ENCODE measurements at regions not wholly inside any gene's neighbourhood (a gene's known extent, or its start where the extent isn't known, plus 50 kb on each side); places are given as distances from the start of the nearest gene placed in this dataset.

DNA sequence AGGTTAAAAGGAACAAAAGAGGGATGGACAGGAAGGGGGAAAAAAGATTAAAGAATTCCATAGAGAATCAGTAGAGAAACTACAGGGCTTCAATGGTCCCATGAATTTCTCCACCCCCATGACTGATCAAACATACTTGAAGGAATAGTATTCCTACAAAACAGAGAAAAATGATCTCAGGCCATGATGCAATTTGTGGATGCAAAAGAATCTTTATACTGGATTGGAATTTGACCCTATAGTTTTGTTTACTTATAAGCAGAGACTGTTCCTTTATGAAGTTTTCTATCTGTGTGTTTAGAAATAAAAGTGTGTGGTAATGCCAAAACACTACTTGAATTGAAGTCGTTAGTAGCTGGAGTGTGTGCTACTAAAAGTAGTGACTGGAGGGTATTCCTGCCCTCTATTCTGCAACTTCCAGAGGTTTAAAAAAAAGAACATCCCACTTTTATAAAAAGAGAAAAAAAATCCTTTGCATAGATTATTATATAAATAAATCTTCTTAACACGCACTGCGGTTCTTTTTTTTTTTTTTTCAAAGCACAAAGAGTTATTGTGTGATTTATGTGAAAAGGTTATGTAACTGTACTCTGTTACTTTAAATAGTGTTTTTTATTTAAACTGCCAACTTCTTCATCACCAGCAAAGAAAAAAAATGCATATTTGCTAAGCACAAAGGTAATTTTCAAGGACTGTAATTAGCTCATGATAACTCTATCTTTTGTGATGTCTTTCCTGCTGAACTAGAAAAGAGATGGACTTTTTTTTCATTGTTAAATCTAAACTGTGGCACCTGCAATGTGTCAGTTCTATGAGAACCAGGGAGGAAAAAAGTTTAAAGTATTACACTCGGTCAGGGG, 214.5 kb upstream of the CITED2 start:
- no peak for DNase-seq

DNA sequence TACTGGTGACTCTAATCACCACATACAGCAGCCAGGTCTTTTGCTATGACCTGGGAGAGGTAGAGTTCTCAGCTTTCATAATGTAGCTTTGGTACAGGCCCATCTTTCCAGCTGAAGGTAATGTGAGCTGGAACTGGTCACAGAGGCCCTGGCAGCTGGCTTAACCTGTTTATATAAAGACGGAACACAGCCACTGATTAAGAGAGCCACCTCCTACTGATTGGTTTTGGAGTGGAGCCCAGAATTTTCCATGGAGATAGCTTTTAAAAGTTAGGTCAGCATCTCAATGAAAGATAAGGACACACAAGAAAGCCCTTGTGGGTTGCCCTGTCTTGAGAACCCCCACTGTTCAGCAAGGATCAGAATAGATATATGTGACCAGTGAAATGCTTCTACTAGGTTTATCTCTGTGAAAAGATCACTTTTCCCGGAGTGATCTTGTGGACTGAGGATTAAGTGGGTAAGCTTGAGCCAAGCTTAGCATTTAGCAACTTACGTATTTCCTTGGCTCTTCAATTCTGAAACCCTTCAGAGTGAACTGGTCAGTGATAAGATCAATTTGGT, 213.7 kb upstream of the CITED2 start:
- no peak for DNase-seq

DNA sequence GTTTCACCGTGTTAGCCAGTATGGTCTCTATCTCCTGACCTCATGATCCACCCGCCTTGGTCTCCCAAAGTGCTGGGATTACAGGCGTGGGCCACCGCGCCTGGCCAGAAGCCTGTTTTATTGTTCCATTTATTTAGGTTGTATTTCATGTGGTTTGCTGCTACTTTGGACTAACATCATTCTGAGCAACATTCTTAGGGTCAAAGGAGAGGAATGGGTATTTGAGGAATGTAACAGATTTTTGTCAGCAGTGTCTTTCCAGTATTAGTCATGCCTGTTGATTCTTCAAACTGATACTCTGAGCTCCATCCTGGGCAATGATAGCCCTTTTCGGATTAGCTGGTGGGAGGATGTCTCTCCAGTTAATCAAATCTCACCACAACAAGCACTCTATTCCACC, 213.0 kb upstream of the CITED2 start:
- no peak for DNase-seq

DNA sequence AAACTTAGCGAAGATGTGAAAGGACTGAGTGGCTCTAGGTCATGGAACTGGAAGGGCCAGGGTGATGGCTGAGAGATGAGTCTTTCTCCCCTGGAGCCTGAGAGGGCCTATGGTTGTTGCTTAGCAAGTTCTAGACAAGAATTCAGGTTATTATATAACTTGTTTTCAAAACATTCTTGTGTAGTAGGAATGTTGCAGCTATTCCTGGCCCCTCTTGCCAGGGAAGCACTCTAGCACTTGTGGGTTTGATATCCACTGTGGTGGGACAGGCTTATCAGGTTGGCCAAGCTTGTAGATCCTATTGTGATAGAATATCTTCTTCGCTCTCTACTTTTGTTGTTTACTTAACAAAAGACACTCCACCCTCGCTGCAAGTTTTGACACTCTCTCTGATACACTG, 211.8 kb upstream of the CITED2 start:
- no peak for DNase-seq

DNA sequence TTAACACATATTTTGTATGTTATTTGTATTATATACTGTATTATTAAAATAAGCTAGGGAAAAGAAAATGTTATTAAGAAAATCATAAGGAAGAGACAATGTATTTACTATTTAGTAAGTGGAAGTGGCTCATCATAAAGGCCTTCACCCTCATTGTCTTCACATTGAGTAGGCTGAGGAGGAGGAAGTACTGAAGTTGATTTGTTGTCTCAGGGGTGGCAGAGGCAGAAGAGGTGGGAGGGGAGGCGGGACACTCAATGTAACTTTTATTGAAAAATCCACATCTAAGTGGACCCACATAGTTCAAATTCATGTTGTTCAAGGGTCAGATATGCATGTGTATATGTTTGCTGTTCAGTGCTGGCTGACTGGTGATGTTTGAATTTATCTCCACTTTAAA, 210.2 kb upstream of the CITED2 start:
- DNase-seq: no peak

DNA sequence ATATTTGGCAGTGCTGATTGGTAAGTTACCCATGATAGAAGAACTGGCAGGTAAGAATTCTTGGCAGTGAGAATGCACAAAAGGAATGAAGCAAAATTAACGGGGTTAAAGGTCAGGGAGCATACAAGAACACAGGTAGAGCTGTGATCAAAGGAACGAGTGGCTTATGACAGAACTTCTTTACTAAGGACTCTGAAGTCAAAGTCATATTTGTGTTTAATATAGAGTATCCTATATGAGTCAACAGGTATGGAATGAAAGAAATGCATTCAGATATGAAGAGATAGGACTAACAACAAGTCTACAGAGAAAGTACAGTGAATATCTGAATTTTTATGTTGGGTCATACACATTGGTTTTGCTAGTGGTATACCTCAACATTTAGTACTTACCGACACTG, 209.0 kb upstream of the CITED2 start:
- no peak for DNase-seq

DNA sequence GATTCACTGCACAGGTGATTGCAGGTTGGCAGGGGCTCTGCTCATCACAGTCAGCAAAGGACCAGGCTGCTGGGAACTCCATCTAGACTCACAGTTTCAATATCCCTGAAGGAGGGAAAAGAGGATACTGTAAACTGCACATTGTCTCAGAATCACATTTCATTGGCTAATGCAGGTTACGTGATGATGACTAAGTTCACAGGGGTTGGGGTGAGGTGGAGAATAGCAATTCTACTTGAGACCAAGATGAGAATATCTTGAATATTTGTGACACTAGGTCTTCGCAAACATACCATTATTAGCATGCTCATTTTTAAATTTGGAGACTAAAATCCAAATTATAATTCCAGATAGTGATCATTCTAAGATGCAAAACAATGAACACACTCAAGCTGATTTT, 208.5 kb upstream of the CITED2 start:
- no peak for DNase-seq

DNA sequence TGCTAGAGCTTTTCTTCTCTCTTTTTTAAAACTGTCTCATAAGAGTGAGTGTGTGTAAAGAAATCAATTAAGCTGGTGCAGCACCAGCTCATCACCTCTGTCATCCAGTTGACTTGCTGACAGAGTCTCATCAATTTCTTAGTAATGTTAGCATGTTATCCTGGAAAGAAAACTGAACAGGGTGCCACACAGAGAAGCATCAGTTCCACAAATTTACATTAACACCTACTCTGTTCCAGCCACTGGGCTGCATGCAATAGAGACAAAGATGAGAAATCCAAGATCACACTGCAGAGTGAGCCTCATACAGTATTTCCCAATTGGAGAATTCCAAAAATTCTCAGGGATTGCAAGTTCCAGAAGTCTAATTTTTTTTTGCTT, 207.0 kb upstream of the CITED2 start:
- DNase-seq: no peak

DNA sequence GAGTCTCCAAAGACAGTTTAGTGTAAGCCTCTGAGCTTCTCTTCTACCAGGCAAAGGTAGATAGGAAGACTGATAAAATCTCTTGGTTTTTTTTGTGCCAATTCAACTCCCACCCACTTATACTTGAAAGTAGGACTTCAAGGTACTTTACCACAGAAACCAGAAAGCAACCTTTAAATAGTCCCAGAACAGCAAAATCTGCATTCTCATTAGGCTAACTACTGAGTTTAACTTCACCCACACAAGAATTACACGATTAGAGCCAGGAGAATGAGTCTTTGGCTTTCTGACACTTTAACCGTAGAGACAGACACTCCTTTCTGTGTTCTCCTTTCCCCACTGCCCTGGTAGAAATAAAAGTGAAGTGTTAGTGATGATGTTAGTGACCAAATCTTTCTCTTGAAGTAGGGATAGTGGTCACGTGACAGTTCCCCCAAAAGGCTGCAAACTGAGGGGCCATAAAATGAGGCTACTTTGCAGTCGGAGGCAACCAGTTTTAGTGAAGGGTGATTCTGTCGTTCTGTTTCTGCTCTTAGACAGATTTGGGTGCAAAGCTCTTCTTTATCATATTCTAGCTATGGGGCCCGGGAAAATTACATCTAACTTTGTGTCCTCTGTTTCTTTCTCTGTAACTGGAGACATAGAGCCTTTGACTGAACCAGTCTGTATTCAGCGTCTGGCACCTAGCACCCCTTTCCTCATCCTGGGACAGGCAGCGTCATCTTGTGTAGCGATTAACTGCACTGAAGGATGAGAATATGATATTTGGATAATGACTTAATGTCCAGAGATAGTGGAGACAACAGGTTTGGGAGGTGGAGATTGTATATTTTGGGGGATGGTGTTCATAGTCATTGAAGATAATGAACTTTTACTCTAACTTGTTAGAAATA, 206.4 kb upstream of the CITED2 start:
- no peak for DNase-seq

DNA sequence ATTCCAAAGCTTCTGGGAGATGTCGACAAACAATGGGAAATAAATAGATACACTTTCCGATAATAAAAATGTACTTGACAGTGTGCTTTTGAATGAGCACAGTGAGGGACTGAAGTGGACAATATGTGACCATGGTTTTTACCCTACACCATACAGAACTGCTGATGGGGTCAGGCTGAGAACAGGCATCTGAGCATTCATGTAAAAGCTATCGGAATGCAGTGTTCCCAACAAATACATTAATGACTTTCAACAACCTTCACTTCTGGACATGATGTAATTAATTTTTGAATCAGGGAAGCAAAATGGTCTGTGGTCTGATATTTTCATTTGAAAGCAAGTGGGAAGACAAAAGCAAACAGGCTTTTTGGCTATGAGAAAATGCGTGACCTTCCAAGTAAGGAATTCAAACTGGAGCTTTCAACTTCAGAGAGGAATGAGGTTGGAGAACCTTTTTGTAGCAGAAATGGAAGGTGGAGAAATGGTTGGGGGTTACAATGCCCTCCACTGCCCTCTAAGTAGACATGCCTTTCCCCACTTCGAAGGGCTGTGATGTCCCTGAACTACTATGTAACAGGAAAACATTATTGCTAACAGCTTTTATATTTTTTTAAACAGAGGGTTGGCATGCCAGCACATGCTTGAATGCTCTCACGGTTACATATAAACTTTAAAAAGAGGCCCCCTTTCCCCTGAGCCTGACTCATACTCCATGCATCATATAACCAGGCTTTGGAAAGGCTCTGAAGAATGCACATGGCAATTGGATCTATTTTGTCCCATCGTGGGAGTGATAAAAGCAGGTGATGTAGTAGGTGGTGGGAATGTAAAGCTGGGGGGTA, 203.5 kb upstream of the CITED2 start:
- DNase-seq: no peak

DNA sequence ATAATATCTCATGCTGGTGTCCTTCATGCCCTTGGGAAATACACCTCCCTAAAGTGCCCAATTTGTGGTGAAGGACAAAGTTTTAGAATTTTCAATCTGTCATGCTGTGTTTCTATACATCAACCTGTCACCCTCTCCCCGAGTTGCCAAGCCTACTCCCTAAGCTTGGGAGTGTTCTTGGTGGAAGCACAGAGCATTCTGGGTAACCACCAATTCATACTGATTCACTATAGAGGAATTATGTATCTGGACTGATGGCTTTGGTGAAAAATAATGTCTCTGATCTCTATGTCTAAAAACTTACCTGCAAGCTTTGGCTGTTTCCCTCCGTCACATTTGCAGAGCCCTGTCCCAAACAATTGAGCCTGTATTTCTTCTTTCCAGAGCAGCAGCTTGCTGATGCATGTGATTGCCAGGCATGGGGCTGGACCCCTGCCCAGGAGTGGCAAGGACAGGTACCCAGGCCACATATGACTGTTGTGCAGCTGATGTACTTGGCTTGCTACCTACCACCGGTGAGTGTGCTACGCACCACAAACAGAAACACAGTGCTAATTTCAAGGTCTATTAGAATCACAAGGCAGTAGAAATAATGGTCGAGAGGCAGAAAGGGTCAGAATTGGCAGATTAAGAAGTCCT, 202.8 kb upstream of the CITED2 start:
- no peak for DNase-seq

DNA sequence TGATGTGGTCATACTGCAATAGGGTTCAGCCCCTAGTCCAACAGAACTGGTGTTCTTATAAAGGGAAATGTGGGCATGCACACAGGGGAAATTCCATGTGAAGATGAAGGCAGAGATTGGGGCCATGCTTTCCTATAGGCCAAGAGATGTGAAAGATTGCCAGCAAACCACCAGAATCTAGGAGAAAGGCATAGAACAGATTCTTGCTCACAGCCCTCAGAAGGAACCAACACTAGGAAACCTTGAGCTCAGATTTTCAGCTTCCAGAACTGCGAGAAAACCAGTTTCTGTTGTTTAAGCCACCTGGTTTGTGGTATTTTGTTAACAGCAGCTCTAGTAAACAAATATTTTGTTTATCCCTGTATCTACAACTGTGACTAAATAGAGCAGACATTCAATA, 197.6 kb upstream of the CITED2 start:
- DNase-seq: no peak

DNA sequence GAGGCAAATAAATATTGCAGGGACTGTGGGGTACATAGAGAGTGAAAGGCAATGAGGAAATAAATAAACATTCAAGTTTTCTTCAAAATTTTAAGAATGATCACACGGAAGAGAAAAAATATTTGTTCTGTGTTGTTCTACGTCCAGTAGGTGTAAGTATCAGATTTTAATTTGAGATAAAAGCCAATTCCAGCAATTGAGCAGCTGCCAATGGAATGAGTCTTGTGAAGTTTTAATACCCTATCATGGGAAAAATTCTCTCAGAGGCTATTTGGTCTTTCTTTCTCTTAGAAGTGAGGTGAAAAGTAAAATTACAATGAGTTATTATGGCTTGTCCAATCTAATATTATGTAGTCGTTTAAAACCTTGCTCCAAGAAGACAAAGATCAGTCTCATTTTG, 195.7 kb upstream of the CITED2 start:
- no peak for DNase-seq

DNA sequence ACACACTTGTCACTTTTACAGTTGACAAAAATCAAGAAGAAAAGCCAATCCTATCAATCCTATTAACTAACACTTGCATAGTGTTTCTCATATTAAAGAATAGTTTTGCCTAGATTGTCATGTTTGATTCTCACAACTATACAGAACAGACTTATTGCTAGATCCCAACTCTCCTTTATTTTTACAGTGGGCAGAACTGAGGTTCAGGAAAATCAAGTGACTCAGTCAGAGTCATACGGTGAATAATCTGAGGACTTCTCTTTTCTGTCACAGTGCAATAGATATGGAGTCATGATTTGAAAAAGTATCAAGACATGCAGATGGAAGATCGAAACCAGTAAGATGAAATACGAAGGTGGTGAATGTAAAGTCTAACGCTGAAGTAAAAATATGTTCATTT, 195.1 kb upstream of the CITED2 start:
- DNase-seq: no peak

DNA sequence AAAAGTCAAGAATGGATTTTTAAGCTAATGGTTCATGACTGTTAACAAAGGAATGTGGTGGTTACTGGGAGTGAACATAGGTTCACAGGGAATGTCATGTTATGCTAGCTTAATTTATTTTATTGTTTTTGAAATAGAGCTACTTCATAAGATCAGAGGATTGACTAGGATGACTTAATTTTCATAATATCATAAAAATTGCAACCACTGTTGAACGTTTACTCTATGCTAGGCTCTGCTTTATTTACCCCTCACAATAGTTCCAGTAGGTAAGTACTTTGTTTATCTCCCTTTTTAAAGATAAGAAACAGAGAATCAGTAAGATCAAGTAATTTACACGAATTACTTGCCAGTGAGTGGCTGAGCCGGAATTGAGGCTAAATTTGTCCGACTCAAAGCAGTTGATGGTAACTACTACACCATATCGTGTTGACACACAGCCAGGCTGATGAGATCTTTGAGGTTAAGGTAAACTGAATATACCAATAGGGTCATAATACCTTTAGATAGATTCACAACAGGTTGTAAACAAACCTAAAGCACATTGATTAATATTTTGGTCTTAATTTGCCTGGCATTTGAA, 194.6 kb upstream of the CITED2 start:
- DNase-seq: no peak

DNA sequence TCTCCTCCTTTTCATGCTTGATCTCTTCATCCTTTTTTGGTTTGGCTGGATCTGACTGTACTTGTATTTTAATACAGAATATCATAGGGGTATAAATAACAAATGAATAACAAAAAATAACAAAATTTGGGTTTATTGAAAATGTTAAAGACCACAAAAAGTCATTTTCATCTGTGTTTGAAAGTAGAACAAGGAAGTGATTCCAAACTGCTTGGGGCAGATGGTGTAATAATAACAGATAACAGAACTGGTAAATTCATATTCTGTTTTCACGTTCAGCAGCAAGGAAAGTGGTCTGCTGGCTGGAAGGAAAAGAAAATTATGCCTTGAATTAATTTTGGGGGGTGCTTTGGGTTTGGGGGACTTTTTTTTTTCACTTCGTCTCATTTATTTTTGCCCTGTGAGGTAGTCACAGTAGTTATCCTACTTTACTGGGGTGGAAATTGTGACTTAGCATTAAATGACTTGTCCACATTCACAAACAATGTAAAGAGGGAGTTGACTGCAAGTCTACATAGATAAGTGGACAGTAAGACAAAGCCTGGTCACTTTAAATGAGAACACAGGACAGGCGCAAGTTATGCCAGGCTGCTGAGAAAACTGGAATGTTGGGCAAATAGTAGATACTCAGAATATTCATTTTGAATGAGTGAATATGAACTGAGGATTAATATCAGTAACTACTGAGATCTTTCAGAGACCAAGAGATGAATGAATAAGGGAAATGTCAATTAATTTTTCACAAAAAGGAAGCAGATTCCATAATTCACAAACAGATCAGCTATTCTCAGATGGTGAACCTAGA, 193.9 kb upstream of the CITED2 start:
- DNase-seq: no peak

DNA sequence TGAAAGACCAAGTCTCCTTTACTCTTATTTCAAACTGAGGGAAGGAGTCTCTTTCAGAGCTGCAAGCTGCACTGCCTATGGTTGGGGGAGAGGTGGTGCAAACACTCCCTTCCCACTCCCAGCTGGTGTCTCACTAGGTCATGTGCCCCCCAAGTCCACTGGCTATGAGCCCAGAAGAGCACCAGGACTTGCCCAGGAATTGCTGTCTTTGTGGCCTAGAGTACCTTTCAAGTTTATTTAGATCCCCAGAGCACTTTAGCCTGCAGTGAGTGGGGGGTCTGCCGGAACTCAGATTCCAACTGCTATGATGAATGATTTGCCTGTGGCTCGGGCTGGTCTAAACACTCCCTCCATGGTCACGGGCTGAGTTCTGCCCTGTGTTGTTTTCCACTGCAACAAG, 192.6 kb upstream of the CITED2 start:
- DNase-seq: no peak

DNA sequence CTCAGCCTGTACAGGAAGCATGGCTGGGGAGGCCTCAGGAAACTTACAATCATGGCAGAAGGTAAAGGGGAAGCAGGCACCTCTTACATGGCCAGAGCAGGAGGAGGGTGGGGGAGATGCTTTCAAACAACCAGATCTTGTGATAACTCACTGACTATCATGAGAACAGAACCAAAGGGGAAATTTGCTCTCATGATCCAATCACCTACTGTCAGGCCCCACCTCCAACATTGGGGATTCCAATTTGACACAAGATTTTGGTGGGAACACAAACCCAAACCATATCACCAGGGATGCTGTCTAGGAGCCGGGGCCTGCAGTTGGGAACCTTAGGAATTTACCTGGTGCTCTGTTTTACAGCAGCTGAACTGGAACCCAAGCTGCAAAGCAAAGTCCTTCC, 191.1 kb upstream of the CITED2 start:
- no peak for DNase-seq

DNA sequence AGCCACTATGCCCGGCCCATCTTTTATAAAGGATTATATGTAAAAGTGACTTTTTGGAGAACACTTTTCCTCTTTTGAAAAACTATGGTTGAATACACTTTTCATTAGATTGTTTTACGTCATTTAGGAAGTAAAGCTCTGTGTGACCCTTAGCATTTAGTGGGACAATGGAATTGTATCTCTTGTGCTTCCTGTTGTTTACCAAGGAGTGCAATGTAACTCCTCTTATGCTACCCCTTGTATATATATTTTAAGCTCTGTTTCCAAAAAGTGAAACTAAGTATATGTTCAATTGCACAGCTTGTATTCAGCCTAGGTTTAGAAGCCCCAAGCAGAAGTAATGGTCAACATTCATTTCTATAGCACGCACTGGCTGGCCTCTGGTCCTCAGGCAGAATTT, 183.1 kb upstream of the CITED2 start:
- no peak for DNase-seq

DNA sequence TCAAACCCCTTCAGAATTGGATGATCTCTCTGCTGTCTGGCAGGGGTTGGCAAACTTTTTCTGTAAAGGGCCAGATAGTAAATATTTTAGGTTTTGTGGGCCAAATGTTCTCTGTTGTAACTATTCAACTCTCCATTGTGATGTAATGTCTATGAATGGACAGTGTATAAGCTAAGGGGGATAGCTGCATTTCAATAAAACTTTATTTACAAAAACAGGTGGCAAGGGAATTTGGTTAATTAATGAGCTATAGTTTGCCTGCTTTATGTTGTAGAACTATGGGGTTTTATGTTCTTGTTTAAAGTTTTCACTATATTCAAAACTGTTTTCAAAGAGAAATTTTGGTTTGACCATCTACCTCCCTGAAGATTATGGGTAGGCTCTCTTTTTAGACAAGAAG, 182.1 kb upstream of the CITED2 start:
- no peak for DNase-seq

DNA sequence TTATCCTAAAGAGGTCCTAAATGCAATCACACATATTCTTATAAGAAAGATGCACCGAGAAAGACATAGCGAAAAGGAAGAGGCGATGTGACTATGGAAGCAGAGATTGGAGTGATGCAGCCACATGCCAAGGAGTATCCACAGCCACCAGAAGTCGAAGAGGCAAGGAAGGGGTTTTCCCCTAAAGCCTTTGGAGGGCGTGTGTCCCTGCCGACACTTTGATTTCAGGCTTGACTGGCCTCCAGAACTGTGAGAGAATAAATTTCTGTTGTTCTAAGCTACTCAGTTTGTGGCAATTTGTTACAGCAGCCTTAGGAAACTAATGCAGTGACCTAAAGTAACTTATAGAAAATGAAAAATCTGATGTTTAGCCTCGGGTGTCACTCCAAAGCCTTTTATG, 179.5 kb upstream of the CITED2 start:
- DNase-seq: no peak
